ENCODE measurements at regions not wholly inside any gene's neighbourhood (a gene's known extent, or its start where the extent isn't known, plus 50 kb on each side); places are given as distances from the start of the nearest gene placed in this dataset.
"Not testable (repeated sequence)": the region's sequence is repeated elsewhere in the genome, so short reads cannot be mapped to it uniquely, and the experiment has no call there.

- no peak for TF ChIP-seq CTCF (IDR thresholded peaks at IDR 0.05)
- H3K27ac Mint-ChIP-seq (ENCODE audit: unreplicated experiment), result no peak overlapping the region
- H3K9me3 Mint-ChIP-seq (ENCODE audit: unreplicated experiment), result no peaks in the 10 kb centered on the region
- H3K4me3 Mint-ChIP-seq (ENCODE audit: unreplicated experiment), result no peak overlapping the region
- no peak for DNase-seq (ENCODE audit: extremely low spot score, unreplicated experiment)
- no peaks in the 10 kb centered on the region for H3K27me3 Mint-ChIP-seq (ENCODE audit: unreplicated experiment)
- no peaks in the 10 kb centered on the region for H3K36me3 Mint-ChIP-seq (ENCODE audit: unreplicated experiment)
- H3K4me1 Mint-ChIP-seq (ENCODE audit: unreplicated experiment), result peaks cover 33% of the 10 kb centered on the region
These were observed 511.1 kb downstream of the SOX6 start for GRCh38 chr11:15845261-15845660.

- Mint-ChIP-seq H3K36me3 (ENCODE audit: unreplicated experiment) (no peaks in the 10 kb centered on the region), H3K27ac (ENCODE audit: unreplicated experiment) (no peak overlapping the region), H3K4me3 (ENCODE audit: unreplicated experiment) (no peak overlapping the region), H3K27me3 (ENCODE audit: unreplicated experiment) (peaks cover 2% of the 10 kb centered on the region), H3K9me3 (ENCODE audit: unreplicated experiment) (no peaks in the 10 kb centered on the region), H3K4me1 (ENCODE audit: unreplicated experiment) (peaks cover 13% of the 10 kb centered on the region)
- DNase-seq (ENCODE audit: extremely low spot score, unreplicated experiment), result no peak
- no peak for TF ChIP-seq CTCF (IDR thresholded peaks at IDR 0.05)
These were observed 507.6 kb downstream of the SOX6 start for GRCh38 chr11:15848631-15849168.

GRCh38 chr11:15849257-15849656, 507.1 kb downstream of the SOX6 start:
- no peak for DNase-seq (ENCODE audit: extremely low spot score, unreplicated experiment)
- Mint-ChIP-seq H3K4me3 (ENCODE audit: unreplicated experiment) (no peak overlapping the region), H3K36me3 (ENCODE audit: unreplicated experiment) (no peaks in the 10 kb centered on the region), H3K27ac (ENCODE audit: unreplicated experiment) (no peak overlapping the region), H3K9me3 (ENCODE audit: unreplicated experiment) (no peaks in the 10 kb centered on the region), H3K4me1 (ENCODE audit: unreplicated experiment) (peaks cover 7% of the 10 kb centered on the region), H3K27me3 (ENCODE audit: unreplicated experiment) (peaks cover 6% of the 10 kb centered on the region)
- no peak for TF ChIP-seq CTCF (IDR thresholded peaks at IDR 0.05)

GRCh38 chr11:15850335-15850734, 506.0 kb downstream of the SOX6 start:
- H3K9me3 Mint-ChIP-seq (ENCODE audit: unreplicated experiment); H3K4me1 Mint-ChIP-seq (ENCODE audit: unreplicated experiment); H3K27me3 Mint-ChIP-seq (ENCODE audit: unreplicated experiment): not testable (repeated sequence)

GRCh38 chr11:15851051-15851498, 505.3 kb downstream of the SOX6 start:
- no peak for DNase-seq (ENCODE audit: extremely low spot score, unreplicated experiment)
- Mint-ChIP-seq H3K27me3 (ENCODE audit: unreplicated experiment) (peaks cover 6% of the 10 kb centered on the region), H3K4me1 (ENCODE audit: unreplicated experiment) (no peaks in the 10 kb centered on the region), H3K4me3 (ENCODE audit: unreplicated experiment) (no peak overlapping the region), H3K27ac (ENCODE audit: unreplicated experiment) (no peak overlapping the region), H3K9me3 (ENCODE audit: unreplicated experiment) (no peaks in the 10 kb centered on the region), H3K36me3 (ENCODE audit: unreplicated experiment) (no peaks in the 10 kb centered on the region)
- TF ChIP-seq CTCF (IDR thresholded peaks at IDR 0.05), result no peak

More at GRCh38 chr11:15850335-15850734, 506.0 kb downstream of the SOX6 start:
- H3K4me3 Mint-ChIP-seq (ENCODE audit: unreplicated experiment); H3K27ac Mint-ChIP-seq (ENCODE audit: unreplicated experiment); H3K36me3 Mint-ChIP-seq (ENCODE audit: unreplicated experiment); DNase-seq (ENCODE audit: extremely low spot score, unreplicated experiment): not testable (repeated sequence)

GRCh38 chr11:15852179-15852578, 504.2 kb downstream of the SOX6 start:
- Mint-ChIP-seq H3K4me3 (ENCODE audit: unreplicated experiment) (no peak overlapping the region), H3K36me3 (ENCODE audit: unreplicated experiment) (no peaks in the 10 kb centered on the region), H3K4me1 (ENCODE audit: unreplicated experiment) (no peaks in the 10 kb centered on the region), H3K27ac (ENCODE audit: unreplicated experiment) (no peak overlapping the region), H3K9me3 (ENCODE audit: unreplicated experiment) (no peaks in the 10 kb centered on the region), H3K27me3 (ENCODE audit: unreplicated experiment) (peaks cover 6% of the 10 kb centered on the region)
- DNase-seq (ENCODE audit: extremely low spot score, unreplicated experiment), result no peak
- TF ChIP-seq CTCF (IDR thresholded peaks at IDR 0.05), result peak; percentile 49

Measured in osteocyte (in vitro differentiated cells).